ENCODE measurements at regions not wholly inside any gene's neighbourhood (a gene's known extent, or its start where the extent isn't known, plus 50 kb on each side); places are given as distances from the start of the nearest gene placed in this dataset.

DNA sequence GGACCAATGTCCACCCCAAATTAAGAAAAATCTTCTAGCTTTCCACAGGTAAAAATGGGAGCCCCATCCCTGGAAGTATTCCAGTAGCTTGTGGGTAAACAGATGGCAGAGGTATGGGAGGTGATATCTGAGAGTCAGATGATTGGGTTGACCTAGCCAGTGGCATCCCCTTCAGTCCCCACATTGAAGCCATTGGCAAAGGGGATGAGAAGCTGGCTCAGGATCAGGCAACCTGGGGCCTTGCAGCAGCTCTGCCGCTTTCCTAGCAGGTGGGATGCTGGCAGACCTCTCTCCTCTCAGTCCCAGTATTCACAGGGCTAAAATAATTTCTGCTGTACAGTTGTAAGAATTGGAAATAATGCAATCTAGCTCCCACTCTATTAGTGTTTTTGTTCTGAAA lies 108.9 kb upstream of the KCNG1 start (continued):
- TF ChIP-seq TAF1 (IDR thresholded peaks at IDR 0.05; ENCODE audit: control insufficient read depth, extremely low read depth, insufficient read depth, low read length, severe bottlenecking) (no peak), SOX6 (IDR thresholded peaks at IDR 0.05) (no peak), PHB (CRISPR knock-in tag; IDR thresholded peaks at IDR 0.05) (no peak), C11orf30 (IDR thresholded peaks at IDR 0.05; ENCODE audit: low read depth) (no peak), ZNF764 (CRISPR knock-in tag; IDR thresholded peaks at IDR 0.05; ENCODE audit: low read depth) (no peak), JUN (IDR thresholded peaks at IDR 0.05; ENCODE audit: borderline replicate concordance, low read depth, low read length) (no peak), JUN (CRISPR knock-in tag; IDR thresholded peaks at IDR 0.05; ENCODE audit: borderline replicate concordance) (no peak), NCOA4 (IDR thresholded peaks at IDR 0.05; ENCODE audit: partially characterized antibody) (no peak), ETS2 (tag; IDR thresholded peaks at IDR 0.05; ENCODE audit: borderline replicate concordance, poor library complexity, severe bottlenecking) (no peak)
- TF ChIP-seq, protein P1, sequence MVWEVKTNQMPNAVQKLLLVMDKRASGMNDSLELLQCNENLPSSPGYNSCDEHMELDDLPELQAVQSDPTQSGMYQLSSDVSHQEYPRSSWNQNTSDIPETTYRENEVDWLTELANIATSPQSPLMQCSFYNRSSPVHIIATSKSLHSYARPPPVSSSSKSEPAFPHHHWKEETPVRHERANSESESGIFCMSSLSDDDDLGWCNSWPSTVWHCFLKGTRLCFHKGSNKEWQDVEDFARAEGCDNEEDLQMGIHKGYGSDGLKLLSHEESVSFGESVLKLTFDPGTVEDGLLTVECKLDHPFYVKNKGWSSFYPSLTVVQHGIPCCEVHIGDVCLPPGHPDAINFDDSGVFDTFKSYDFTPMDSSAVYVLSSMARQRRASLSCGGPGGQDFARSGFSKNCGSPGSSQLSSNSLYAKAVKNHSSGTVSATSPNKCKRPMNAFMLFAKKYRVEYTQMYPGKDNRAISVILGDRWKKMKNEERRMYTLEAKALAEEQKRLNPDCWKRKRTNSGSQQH (CRISPR knock-in tag; IDR thresholded peaks at IDR 0.05): no peak

DNA sequence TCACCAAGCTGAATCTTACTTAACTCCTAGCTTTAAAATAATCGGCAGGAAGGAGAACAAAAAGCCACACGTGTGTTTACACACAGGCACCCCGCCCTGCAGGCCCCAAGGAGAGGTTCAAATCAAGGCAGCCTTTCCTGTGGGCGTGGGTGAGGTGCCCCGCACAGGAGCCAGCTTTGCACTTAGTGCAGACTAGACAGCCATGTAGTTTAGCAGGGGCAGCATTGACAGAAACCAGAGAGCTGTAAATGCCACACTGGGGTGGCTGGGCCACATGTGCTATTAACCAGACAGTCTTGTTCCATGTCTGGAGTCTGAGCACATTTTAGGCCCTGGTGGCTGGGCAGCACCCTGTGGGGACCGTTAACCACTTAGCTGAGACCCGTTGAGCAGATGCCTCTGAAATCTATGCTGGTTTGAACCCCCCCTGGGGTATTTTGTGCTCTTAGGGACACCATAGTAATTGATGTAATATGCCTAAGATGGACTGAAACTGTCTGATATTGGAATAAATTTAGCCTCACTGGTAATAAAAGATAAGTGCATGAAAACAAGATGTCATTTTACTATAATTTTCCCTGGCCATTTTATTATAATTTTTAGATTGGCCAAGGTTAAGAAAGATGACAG lies 106.4 kb upstream of the KCNG1 start:
- no peaks in the 10 kb centered on the region for H3K9me3 ChIP-seq (replicated peaks; ENCODE audit: control insufficient read depth, insufficient read depth, low read depth, low read length)
- no peaks in the 10 kb centered on the region for H3K9me1 ChIP-seq (ENCODE audit: control insufficient read depth, insufficient read depth, low read length)
- CTCF ChIA-PET (ENCODE audit: low intra/inter-chr PET ratio): no interaction called here
- no peak overlapping the region for H3K27ac ChIP-seq (ENCODE audit: extremely low read depth, low read depth, low read length)
- H2AFZ ChIP-seq (ENCODE audit: low read depth, low read length): no peak overlapping the region
- H3K27me3 ChIP-seq (ENCODE audit: control insufficient read depth in 2 of 2, insufficient read depth in 2 of 2, low read length in 2 of 2): peaks cover 23 to 50% of the 10 kb centered on the region in 2 experiments; a peak in 4 of 5 replicates
- no peak overlapping the region for H3K9ac ChIP-seq (ENCODE audit: insufficient read depth in 1 of 2, low read depth in 2 of 2, low read length in 2 of 2)
- H4K20me1 ChIP-seq (replicated peaks; ENCODE audit: control insufficient read depth, insufficient read depth, low read length): no peaks in the 10 kb centered on the region; the same call in 1 of the 2 replicates
- FAIRE-seq (no peak), DNase-seq (ENCODE audit: extremely low read depth in 1 of 4, low spot score in 3 of 4) (no peak), ATAC-seq (no peak)
- no peaks in the 10 kb centered on the region for H3K4me1 ChIP-seq (replicated peaks in 1 of 2; ENCODE audit: control insufficient read depth in 2 of 2, insufficient read depth in 2 of 2, low read length in 2 of 2)
- no peak overlapping the region for H3K4me3 ChIP-seq
- no peaks in the 10 kb centered on the region for H3K36me3 ChIP-seq (ENCODE audit: control insufficient read depth, insufficient read depth, low read length)
- POLR2A ChIA-PET: interaction anchor here (0.6 to 1.2 kb wide), 2 partner anchors 9 to 49 kb away, joined by 3 read pairs; no protein-coding TSS in a partner anchor
- WGBS (ENCODE audit: insufficient coverage, low coverage, missing lambda C conversion rate): 0% methylated on average over 7 of the region's 7 CpGs
- no peak overlapping the region for H3K4me2 ChIP-seq (ENCODE audit: insufficient read depth, low read length)
- intact Hi-C loops (cut with micrococcal nuclease) (no loop called here), in situ Hi-C loops (cut with MboI) (no loop called here)
- no peaks in the 10 kb centered on the region for H3K79me2 ChIP-seq (ENCODE audit: control insufficient read depth, insufficient read depth, low read length)
- BruUV-seq (replicated peaks): no TSS peak
- no peak for TF ChIP-seq ZNF232 (CRISPR knock-in tag; IDR thresholded peaks at IDR 0.05)
- TF ChIP-seq, protein P2, sequence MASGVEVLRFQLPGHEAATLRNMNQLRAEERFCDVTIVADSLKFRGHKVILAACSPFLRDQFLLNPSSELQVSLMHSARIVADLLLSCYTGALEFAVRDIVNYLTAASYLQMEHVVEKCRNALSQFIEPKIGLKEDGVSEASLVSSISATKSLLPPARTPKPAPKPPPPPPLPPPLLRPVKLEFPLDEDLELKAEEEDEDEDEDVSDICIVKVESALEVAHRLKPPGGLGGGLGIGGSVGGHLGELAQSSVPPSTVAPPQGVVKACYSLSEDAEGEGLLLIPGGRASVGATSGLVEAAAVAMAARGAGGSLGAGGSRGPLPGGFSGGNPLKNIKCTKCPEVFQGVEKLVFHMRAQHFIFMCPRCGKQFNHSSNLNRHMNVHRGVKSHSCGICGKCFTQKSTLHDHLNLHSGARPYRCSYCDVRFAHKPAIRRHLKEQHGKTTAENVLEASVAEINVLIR (CRISPR knock-in tag; IDR thresholded peaks at IDR 0.05): no peak
- TF ChIP-seq, protein P3, sequence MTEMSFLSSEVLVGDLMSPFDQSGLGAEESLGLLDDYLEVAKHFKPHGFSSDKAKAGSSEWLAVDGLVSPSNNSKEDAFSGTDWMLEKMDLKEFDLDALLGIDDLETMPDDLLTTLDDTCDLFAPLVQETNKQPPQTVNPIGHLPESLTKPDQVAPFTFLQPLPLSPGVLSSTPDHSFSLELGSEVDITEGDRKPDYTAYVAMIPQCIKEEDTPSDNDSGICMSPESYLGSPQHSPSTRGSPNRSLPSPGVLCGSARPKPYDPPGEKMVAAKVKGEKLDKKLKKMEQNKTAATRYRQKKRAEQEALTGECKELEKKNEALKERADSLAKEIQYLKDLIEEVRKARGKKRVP (CRISPR knock-in tag; IDR thresholded peaks at IDR 0.05): no peak
- TF ChIP-seq RFX7 (CRISPR knock-in tag; IDR thresholded peaks at IDR 0.05): no peak
- no peak for TF ChIP-seq ZNF551 (CRISPR knock-in tag; IDR thresholded peaks at IDR 0.05)
- TF ChIP-seq POLR2AphosphoS5 (IDR thresholded peaks at IDR 0.05; ENCODE audit: control insufficient read depth, insufficient read depth, low read depth, low read length): no peak
- TF ChIP-seq MBD1 (CRISPR knock-in tag; IDR thresholded peaks at IDR 0.05): no peak

All from K562 (cell line).